ENCODE measurements at regions not wholly inside any gene's neighbourhood (a gene's known extent, or its start where the extent isn't known, plus 50 kb on each side); places are given as distances from the start of the nearest gene placed in this dataset.

DNA sequence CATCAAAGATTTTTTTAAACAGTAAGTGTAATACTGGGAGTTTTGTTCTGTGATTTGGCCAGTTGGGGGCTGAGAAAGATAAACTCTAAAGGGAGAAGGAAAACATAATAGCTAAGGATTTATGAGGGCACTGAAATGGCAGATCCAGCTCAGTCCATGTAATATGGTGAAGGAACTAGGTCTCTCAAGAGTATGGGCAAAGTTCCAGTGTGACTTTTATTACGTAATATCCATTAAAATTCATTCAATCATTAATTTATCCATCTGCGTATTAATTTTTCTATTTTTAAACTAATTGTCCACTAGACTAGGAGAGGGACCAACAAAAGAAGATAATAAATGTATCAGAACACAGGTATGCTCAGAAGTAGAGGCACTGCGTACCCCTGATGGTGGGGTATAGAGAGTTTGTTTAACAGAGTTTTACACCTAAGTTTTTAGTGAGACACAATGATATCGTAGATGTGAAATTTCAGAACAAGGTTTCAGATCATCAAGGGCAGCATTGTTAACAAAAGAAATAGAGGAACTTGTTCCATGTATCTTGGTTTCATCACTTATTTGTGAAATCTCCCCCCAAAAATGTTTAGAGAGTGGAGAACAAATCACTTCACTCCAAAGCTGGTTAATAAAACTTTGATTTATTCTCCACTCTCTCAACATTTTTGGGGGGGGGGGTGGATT is 351.1 kb downstream of the GRXCR1 start:
- DNase-seq = no peak

GRCh38 chr4:43244688-43245382 is 352.3 kb downstream of the GRXCR1 start:
- DNase-seq = no peak

GRCh38 chr4:43251841-43252240 is 359.3 kb downstream of the GRXCR1 start:
- no peak for DNase-seq

DNA sequence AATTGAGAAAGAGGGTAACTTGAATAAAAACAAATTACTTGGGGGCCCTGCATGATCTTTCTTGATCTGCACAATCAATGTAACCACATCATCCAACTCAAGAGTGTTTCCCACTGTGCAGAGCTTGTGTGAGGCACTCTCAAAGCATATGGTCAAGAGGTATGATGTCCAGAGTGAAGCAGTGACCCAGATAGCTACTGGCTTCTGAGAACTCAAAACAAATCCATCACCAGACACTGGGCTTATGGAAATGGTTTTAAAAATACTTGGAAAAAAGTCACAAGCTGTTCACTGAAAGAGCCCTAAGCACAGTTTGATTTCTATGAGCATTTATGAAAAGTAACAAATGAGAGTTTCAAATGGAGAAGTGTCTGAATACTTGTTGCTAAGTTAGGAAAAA is 361.0 kb downstream of the GRXCR1 start:
- no peak for DNase-seq

DNA sequence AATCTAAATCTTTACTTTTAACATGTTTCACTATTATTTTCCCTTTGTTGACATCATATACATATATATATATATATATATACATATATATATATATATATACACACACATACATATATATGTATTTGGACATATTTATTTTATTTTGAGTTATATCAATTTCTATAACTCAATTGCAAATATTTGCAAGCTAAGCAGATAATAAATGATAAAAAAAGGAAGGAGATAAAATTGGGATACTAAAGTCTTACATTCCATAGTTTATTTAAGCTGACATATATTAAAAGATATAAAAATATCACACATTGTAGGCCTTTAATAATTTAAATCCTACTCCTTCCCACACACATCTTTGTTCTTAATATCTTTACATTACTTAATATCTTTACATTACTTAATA is 372.2 kb downstream of the GRXCR1 start:
- DNase-seq = no peak

DNA sequence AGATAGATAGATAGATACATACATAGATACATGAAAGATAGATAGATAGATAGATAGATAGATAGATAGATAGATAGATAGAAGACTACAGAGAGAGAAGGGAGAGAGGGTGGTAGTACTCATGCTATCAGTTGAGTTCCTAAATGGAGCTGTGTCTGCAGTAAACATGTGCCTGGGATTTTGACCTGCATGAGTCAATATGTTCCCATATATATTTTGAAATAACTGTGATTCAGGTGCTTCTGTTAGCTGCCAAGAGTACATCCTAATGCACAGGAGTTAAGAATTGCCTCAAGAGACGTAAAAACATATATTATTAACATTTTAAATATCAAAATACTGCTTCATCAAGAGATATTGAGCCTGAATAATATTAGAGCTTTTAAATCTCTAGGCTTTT is 379.4 kb downstream of the GRXCR1 start:
- no peak for DNase-seq

DNA sequence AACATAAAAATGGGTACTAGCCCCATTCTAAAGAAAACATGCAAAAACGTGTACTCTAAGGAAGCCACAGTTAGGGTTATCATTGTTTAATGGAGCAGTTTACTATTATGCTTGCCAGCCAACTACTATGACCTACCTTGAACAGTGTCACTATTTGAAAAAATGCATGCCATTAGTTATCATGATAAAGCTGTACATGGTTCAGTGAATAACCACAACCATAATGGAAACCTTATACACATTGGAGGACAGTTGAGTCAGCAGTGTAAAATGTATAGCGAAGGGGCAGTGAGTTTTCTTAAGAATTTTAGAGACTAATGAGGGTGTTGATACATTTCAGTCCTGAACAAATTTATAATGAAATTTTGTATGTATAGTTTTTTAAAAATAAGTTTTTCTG is 381.9 kb downstream of the GRXCR1 start:
- no peak for DNase-seq

- DNase-seq = no peak
These were observed 383.3 kb downstream of the GRXCR1 start for GRCh38 chr4:43275779-43276178.

- DNase-seq = no peak
These were observed 383.8 kb downstream of the GRXCR1 start for GRCh38 chr4:43276321-43276720.

- no peak for DNase-seq
These were observed 384.5 kb downstream of the GRXCR1 start for GRCh38 chr4:43277003-43277402.

DNA sequence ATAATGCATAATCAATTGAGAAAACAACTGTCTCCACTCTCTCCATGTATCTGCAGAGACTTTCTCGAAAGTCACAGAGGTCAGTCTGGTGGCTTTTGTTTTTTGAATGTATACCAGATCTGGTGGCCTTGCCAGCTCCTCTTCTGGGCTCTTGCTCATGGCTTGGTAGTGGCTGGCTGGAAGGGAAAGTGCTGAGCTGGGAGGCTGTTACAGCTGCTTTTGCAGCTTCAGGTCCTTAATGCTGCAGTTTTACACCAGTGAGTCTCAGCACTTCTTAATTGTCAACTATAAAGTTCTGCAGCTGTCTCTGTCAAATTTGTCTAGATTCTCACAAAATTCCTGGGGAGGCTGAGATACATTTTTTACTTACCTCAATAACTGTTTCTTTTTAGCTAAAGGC is 390.0 kb downstream of the GRXCR1 start:
- no peak for DNase-seq

GRCh38 chr4:43286137-43286536 is 393.6 kb downstream of the GRXCR1 start:
- no peak for DNase-seq

DNA sequence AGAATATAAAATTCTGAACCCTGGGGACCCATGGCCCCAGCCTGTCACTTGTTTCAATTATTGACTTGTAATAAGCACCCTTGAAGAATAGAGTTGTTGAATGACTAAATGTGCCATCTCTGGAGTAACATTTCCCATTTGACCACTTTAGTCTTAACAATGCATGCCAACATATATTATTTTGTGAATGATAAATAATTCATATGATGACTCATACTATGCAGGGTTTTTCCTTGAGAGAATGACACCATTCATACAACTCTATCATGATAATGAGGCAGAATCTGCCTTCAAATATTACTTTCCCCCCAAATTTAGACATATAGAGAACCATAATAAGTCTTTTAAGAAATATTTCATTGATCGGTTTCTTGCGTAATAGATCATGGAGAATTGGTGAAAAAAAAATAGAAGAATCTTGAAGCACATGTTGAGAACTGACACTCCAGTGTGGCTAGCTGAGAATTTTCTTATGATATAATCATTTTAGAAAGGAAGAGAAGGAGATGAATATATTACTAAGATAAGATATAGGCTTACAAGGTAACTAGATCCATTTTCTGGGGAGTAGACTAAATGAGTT is 404.5 kb downstream of the GRXCR1 start:
- DNase-seq = no peak

DNA sequence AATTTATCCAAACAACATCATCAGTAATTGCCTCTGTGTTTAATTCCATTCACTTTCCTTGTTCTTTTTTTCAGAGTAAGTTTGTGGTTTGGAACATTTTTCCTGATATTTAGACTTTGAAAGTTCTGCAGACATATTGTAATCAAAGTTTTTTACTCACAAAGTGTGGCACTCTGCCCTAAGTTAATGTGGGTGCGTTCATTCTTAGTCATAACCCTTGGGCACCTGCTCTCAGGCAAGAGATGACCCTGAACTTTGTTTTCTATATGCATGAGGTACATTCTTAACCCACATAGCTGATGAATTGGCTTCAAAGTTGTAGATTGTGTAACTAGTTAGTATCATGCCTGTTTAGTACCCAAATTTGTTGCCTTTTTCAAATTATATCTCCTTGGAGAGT is 424.3 kb downstream of the GRXCR1 start:
- no peak for DNase-seq

DNA sequence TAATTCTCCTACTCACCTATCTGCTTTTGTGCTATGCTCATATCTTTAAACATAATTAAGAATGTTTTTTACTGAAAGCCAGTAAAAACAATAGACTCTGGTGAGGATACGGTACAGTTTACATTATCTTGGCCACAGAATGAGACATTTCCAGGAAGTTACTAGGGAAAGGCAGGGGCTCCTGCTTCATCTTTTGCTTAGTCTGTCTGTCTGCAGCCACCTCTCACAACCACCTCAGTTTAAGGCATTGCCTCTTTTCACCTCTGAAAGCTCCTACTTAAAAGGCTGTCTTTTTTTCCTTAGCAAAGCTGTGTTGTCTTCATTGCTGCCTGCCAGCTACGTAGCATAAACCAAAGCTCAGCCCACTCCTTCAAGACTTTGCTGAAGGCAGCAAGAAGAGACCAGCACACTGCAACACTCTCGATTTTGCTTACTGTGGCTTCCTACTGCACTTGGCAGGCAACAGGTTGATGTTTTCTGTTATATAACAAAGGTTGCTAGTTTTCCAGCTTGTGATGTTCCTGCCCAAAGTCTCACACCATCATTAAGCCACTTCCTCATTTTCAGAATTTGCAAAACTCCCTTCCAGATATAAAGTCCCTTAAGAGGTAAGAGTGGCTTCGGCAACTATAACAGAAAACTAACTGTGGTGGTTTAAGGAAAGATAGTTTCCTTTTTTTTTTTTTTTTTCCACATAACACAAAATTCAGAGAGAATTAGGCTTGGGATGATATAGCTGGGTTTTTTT is 432.9 kb downstream of the GRXCR1 start:
- no peak for DNase-seq

DNA sequence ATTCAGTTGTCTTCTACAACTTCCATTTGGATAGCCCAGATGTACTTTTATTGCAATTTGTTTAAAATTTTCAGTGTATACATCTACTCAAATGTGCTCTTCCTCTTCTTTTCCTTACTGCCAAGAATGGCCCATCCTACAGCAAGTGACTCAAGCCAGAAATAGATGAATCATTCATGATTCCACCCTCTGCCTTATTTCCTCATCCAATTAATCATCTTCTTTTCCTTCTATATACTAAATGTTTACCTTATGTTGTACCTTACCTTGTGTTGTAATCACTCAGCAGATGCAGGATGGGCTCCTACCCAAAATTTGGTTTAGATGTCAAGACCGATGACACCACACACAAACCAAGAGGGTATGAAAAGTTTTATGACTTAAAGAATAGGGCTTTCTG is 437.8 kb downstream of the GRXCR1 start:
- no peak for DNase-seq

DNA sequence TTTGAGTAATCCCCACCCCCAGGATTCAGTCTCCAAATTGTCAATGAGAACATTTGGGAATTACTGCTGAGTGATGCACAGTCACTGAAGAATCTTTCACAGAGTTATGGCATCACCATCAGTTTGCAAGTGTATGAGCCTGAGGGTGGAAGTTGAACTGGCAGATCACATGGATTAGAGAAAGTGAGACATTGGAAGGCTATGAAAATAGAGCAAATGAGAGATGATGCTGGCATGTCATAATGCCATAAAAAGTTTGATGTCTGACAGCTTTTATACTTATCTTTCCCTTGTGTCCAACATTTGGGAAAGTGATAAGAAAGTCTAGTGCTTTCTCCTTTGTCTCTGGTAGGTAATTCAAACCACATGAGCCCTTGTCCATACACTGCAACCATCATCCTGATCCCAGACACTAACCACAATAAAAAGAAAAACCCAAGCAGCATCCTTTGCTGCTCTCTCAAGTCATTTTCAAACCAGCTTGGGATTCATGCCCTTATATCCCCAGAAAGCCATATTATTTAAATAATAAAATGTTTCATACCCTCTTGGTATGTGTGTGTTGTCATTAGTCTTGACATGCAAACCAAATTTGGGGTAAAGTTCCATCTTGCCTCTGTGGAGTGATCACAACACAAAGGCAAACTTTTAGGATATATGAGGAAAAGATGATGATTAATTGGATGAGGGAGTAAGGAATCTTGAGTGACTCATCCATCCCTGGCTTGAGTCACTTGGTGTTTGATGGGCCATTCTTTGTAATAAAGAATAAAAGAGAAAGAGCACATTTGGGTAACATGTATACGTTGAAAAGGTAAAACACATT is 438.9 kb downstream of the GRXCR1 start:
- DNase-seq = no peak

- no peak for DNase-seq
These were observed 439.5 kb downstream of the GRXCR1 start for GRCh38 chr4:43332052-43332425.

DNA sequence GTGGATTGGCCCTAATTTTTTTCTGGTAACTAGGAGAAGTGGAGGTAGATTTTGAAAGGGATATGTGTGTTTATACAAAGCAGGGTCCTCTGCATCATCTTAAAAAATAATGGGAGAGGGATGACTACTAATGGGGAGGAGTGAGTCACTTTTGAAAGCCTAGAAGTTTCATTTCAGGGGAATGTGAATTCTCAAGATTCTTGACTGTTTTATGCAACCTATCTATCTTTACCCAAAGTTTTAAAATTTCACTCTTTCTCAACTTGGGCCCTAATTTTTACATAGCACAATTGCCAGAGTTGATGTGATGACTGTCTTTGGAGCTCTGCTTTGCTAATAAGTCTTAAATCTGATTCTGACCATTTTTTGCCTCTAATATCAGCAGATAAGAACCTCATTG is 445.2 kb downstream of the GRXCR1 start:
- DNase-seq = no peak

DNA sequence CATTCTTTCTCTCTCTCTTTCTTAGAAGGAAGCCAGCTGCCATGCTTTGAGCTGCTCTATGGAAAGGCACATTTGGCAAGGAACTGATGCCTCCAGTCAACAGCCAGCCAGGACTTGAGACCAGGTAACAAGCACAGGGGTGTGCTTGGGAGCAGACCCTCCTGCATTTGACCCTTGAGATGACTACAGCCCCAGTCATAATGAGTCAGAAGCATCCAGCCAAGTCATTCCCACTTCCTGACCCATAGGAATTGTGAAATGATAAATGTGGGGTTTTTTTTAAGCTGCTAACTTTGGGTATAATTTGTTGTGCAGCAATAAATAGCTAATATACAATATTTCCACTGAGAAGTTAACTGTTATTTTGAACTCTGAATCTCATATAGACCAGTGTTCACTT is 446.9 kb downstream of the GRXCR1 start:
- no peak for DNase-seq

- no peak for DNase-seq
These were observed 449.2 kb downstream of the GRXCR1 start for GRCh38 chr4:43341741-43342140.

DNA sequence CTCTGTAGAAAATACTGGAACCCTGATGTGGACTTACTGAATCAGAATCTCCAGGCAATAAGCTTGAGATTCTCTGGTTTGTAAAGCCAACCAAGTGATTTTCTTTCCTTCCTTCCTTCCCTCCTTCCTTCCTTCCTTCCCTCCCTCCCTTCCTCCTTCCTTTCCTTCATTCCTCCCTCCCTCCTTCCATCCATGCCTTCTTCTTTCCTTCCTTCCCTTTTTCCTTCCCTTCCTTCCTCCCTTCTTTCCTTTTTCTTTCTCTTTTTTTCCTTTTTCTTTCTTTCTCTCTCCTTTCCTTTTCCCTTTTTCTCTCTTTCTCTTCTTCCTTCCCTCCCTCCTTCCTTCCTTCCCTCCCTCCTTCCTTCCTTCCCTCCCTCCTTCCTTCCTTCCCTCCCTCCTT is 450.8 kb downstream of the GRXCR1 start:
- no peak for DNase-seq

Data from T-helper 2 cell (primary cell).